HG03108 (cell line): ENCODE measurements at regions not wholly inside any gene's neighbourhood (a gene's known extent, or its start where the extent isn't known, plus 50 kb on each side); places are given as distances from the start of the nearest gene placed in this dataset.

ENCODE experiments used
- ATAC-seq: cut with Tn5 transposase; IDR thresholded peaks from one replicate; pipeline ENCODE4 v1.9.1; 2021; ENCODE audit warnings: moderate library complexity; ENCODE audit not compliant: unreplicated experiment

GRCh38 chr2:18750672-18751554 is 161.5 kb upstream of the NT5C1B start:
- no peak for ATAC-seq

- no peak for ATAC-seq
These were observed 160.7 kb upstream of the NT5C1B start for GRCh38 chr2:18749912-18750526.

- ATAC-seq: no peak
These were observed 156.3 kb upstream of the NT5C1B start for GRCh38 chr2:18745431-18746272.

GRCh38 chr2:18741895-18742732 is 152.7 kb upstream of the NT5C1B start:
- ATAC-seq: no peak

- ATAC-seq: no peak
These were observed 151.8 kb upstream of the NT5C1B start for GRCh38 chr2:18741191-18741590.

GRCh38 chr2:18740474-18740881 is 151.1 kb upstream of the NT5C1B start:
- no peak for ATAC-seq

- ATAC-seq: no peak
These were observed 142.3 kb upstream of the NT5C1B start for GRCh38 chr2:18731666-18732065.

GRCh38 chr2:18724371-18725145 is 135.2 kb upstream of the NT5C1B start:
- ATAC-seq: no peak

GRCh38 chr2:18723219-18723618 is 133.8 kb upstream of the NT5C1B start:
- ATAC-seq: no peak

- no peak for ATAC-seq
These were observed 132.7 kb upstream of the NT5C1B start for GRCh38 chr2:18722101-18722500.

- no peak for ATAC-seq
These were observed 131.9 kb upstream of the NT5C1B start for GRCh38 chr2:18721038-18721922.

- ATAC-seq: no peak
These were observed 130.8 kb upstream of the NT5C1B start for GRCh38 chr2:18719978-18720775.

- no peak for ATAC-seq
These were observed 118.9 kb upstream of the NT5C1B start for GRCh38 chr2:18708203-18708715.

GRCh38 chr2:18706001-18706400 is 116.6 kb upstream of the NT5C1B start:
- no peak for ATAC-seq

- no peak for ATAC-seq
These were observed 114.9 kb upstream of the NT5C1B start for GRCh38 chr2:18704276-18704675.

GRCh38 chr2:18703555-18703954 is 114.2 kb upstream of the NT5C1B start:
- ATAC-seq: no peak

GRCh38 chr2:18701981-18702380 is 112.6 kb upstream of the NT5C1B start:
- ATAC-seq: no peak

- no peak for ATAC-seq
These were observed 112.2 kb upstream of the NT5C1B start for GRCh38 chr2:18701546-18701945.
